IMR-90 (cell line): ENCODE measurements at regions not wholly inside any gene's neighbourhood (a gene's known extent, or its start where the extent isn't known, plus 50 kb on each side); places are given as distances from the start of the nearest gene placed in this dataset.

ENCODE experiments used
- ATAC-seq: fragments of 200-7000 bp; cut with Tn5 transposase; 2 replicates; pipeline ENCODE4 v1.9.1; 2020; ENCODE audit warnings: low read depth, mild to moderate bottlenecking, moderate library complexity
- BruUV-seq: library from RNA; stranded (reverse); fragments of 400-500 nt; replicated peaks from 2 replicates; lab custom pipeline; 2021; lab: Mats Ljungman, UMichigan
- CTCF ChIA-PET: fragments of 300-600 bp; formaldehyde crosslinking; extraction: SDS; loops from one replicate; lab custom pipeline; 2021; ENCODE audit warnings: antibody characterized with exemption; lab: Yijun Ruan, JAX
- POLR2A ChIA-PET: fragments of 300-600 bp; sonication (Branson Sonifier 250); formaldehyde crosslinking; loops from one replicate; lab custom pipeline; 2022; ENCODE audit warnings: antibody characterized with exemption; ENCODE audit not compliant: unreplicated experiment; lab: Charles Lee
- DNase-seq: peaks from one replicate; pipeline ENCODE4 v3.0.0; 2013
- H2AFZ ChIP-seq: replicated peaks from 2 replicates; pipeline ENCODE3; 2013; ENCODE audit warnings: low read length, mild to moderate bottlenecking; ENCODE audit not compliant: poor library complexity
- H2AK5ac ChIP-seq: 2 replicates; pipeline ENCODE4 v1.6.1; 2013; ENCODE audit warnings: low read depth, low read length, inconsistent platforms
- H2AK9ac ChIP-seq: replicated peaks from 2 replicates; pipeline ENCODE3; 2013; ENCODE audit warnings: mild to moderate bottlenecking, low read depth, low read length, moderate library complexity; ENCODE audit not compliant: poor library complexity
- H2BK120ac ChIP-seq: 2 replicates; pipeline ENCODE4 v1.6.1; 2013; ENCODE audit warnings: low read depth, low read length, inconsistent platforms
- H2BK15ac ChIP-seq: 3 replicates; pipeline ENCODE4 v1.6.1; 2013; ENCODE audit warnings: low read depth, low read length, inconsistent platforms
- H2BK20ac ChIP-seq: 2 replicates; pipeline ENCODE4 v1.6.1; 2013; ENCODE audit warnings: low read depth, mild to moderate bottlenecking, inconsistent platforms, low read length, moderate library complexity
- H2BK5ac ChIP-seq: 2 replicates; pipeline ENCODE4 v1.6.1; 2013; ENCODE audit warnings: mild to moderate bottlenecking, low read depth, low read length, inconsistent platforms; ENCODE audit not compliant: poor library complexity, severe bottlenecking
- H3K14ac ChIP-seq: replicated peaks from 2 replicates; pipeline ENCODE4 v1.6.1; 2013; ENCODE audit warnings: low read depth, low read length, inconsistent platforms
- H3K18ac ChIP-seq: 2 replicates; pipeline ENCODE4 v1.6.1; 2013; ENCODE audit warnings: low read depth, low read length, control low read depth
- H3K23ac ChIP-seq: 2 replicates; pipeline ENCODE4 v1.6.1; 2013; ENCODE audit warnings: low read depth, low read length, inconsistent platforms
- H3K27ac ChIP-seq: 2 replicates; pipeline ENCODE4 v1.5.1; 2013; ENCODE audit warnings: mild to moderate bottlenecking, control low read depth, low read length; ENCODE audit not compliant: insufficient read depth
- H3K27me3 ChIP-seq: 2 replicates; pipeline ENCODE4 v1.6.1; 2013; ENCODE audit warnings: low read length; ENCODE audit not compliant: control insufficient read depth, insufficient read depth
- H3K36me3 ChIP-seq: 2 replicates; pipeline ENCODE4 v1.6.1; 2013; ENCODE audit warnings: low read length, mixed read lengths; ENCODE audit not compliant: control insufficient read depth, insufficient read depth
- H3K4ac ChIP-seq: 2 replicates; pipeline ENCODE4 v1.6.1; 2013; ENCODE audit warnings: low read depth, low read length, inconsistent platforms
- H3K4me1 ChIP-seq: 2 replicates; pipeline ENCODE4 v1.6.1; 2013; ENCODE audit warnings: low read length, mixed read lengths; ENCODE audit not compliant: control insufficient read depth, insufficient read depth
- H3K4me2 ChIP-seq: 2 replicates; pipeline ENCODE4 v1.6.1; 2013; ENCODE audit warnings: low read depth, mild to moderate bottlenecking, control low read depth, low read length, moderate library complexity
- H3K4me3 ChIP-seq: 2 replicates; pipeline ENCODE4 v1.5.1; 2013; ENCODE audit warnings: low read depth, mild to moderate bottlenecking, control low read depth, low read length, moderate library complexity; ENCODE audit not compliant: insufficient read depth
- H3K56ac ChIP-seq: 2 replicates; pipeline ENCODE4 v1.6.1; 2013; ENCODE audit warnings: low read length, inconsistent platforms; ENCODE audit not compliant: insufficient read depth; ENCODE audit errors: extremely low read depth
- H3K79me1 ChIP-seq, 2 experiments: 2 replicates each; pipeline ENCODE4 v1.6.1; 2013; ENCODE audit warnings: low read length in 2 of 2, inconsistent platforms in 1 of 2, low read depth in 1 of 2
- H3K9ac ChIP-seq: 2 replicates; pipeline ENCODE4 v1.6.1; 2013; ENCODE audit warnings: low read depth, low read length, control low read depth
- H3K9me1 ChIP-seq: 2 replicates; pipeline ENCODE4 v1.6.1; 2013; ENCODE audit warnings: low read length, inconsistent platforms; ENCODE audit not compliant: insufficient read depth
- H3K9me3 ChIP-seq: 2 replicates; pipeline ENCODE4 v1.6.1; 2013; ENCODE audit warnings: low read length; ENCODE audit not compliant: control insufficient read depth, insufficient read depth
- H4K20me1 ChIP-seq: 2 replicates; pipeline ENCODE4 v1.6.1; 2013; ENCODE audit warnings: low read length, inconsistent platforms; ENCODE audit not compliant: insufficient read depth
- H4K5ac ChIP-seq: 2 replicates; pipeline ENCODE4 v1.6.1; 2013; ENCODE audit warnings: mild to moderate bottlenecking, low read depth, low read length, control low read depth
- H4K8ac ChIP-seq, 2 experiments: 2 replicates each; pipeline ENCODE4 v1.6.1; 2013; ENCODE audit warnings: low read depth in 2 of 2, low read length in 2 of 2, control low read depth in 1 of 2, inconsistent platforms in 1 of 2
- H4K91ac ChIP-seq: 2 replicates; pipeline ENCODE4 v1.6.1; 2013; ENCODE audit warnings: low read depth, low read length, inconsistent platforms; ENCODE audit not compliant: insufficient read depth
- CHD1 ChIP-seq: IDR thresholded peaks from 2 replicates; pipeline ENCODE4 v1.6.1; 2012; ENCODE audit warnings: low read depth, low read length, improper control_type of control experiment
- CTCF ChIP-seq: conservative IDR thresholded peaks from 2 replicates; pipeline ENCODE4 v1.5.1; 2012; ENCODE audit warnings: mild to moderate bottlenecking, low read depth, low read length, improper control_type of control experiment
- FOS ChIP-seq: fragments of 150-350 bp; IDR thresholded peaks from 2 replicates; pipeline ENCODE4 v1.6.1; 2016; ENCODE audit warnings: low read depth, low read length
- MAFK ChIP-seq: IDR thresholded peaks from 2 replicates; pipeline ENCODE4 v1.6.1; 2012; ENCODE audit warnings: low read depth, low read length, improper control_type of control experiment
- MAZ ChIP-seq: IDR thresholded peaks from 2 replicates; pipeline ENCODE4 v1.6.1; 2012; ENCODE audit warnings: low read depth, mild to moderate bottlenecking, low read length, improper control_type of control experiment, moderate library complexity, borderline replicate concordance
- WGBS, 2 experiments: methylation state at CpG; one replicate each; pipeline versions ENCODE4 v1.1.5 to v1.1.7; 2013; ENCODE audit warnings: missing lambda C conversion rate in 2 of 2; ENCODE audit not compliant: insufficient read length in 1 of 2; ENCODE audit errors: extremely low coverage in 2 of 2; 5-methylcytosine and 5-hydroxymethylcytosine counted together
- dilution Hi-C: fragments of 300-500 bp; cut with HindIII; formaldehyde crosslinking; loops from one replicate; pipeline ENCODE4 v1.14.3; 2018; ENCODE audit warnings: low sequenced_read_pairs; ENCODE audit not compliant: unreplicated experiment
- in situ Hi-C: fragments of 300-500 bp; cut with MboI; formaldehyde crosslinking; loops from 3 replicates; pipeline ENCODE4 v1.14.3; 2019; ENCODE audit warnings: low sequenced_read_pairs, inconsistent platforms, mixed read lengths
- intact Hi-C: fragments of 100-400 bp; cut with micrococcal nuclease; formaldehyde crosslinking; loops from 2 replicates; pipeline ENCODE4 v1.10.0; 2022

- peaks cover 13 to 58% of the 10 kb centered on the region in 2 experiments for H3K79me1 ChIP-seq
- H3K9ac ChIP-seq, result no peak overlapping the region
- no peak overlapping the region for H4K5ac ChIP-seq
- no peak overlapping the region for H3K14ac ChIP-seq
- no peak overlapping the region for H3K27ac ChIP-seq
- ChIA-PET POLR2A (no interaction called here), CTCF (no interaction called here)
- no peak overlapping the region for H2AK5ac ChIP-seq
- H4K91ac ChIP-seq, result no peak overlapping the region
- H2BK120ac ChIP-seq, result no peak overlapping the region
- no peak overlapping the region for H4K8ac ChIP-seq
- no TSS peak for BruUV-seq
- H3K9me3 ChIP-seq, result peaks cover 9% of the 10 kb centered on the region
- dilution Hi-C loops, result no loop called here
- H4K20me1 ChIP-seq, result no peaks in the 10 kb centered on the region
- DNase-seq (no peak), ATAC-seq (no peak)
- no peak overlapping the region for H3K23ac ChIP-seq
- TF ChIP-seq FOS (no peak), CHD1 (no peak), MAFK (no peak), CTCF (no peak), MAZ (no peak)
- H3K4me1 ChIP-seq, result no peaks in the 10 kb centered on the region
- no peak overlapping the region for H2AFZ ChIP-seq
- no peak overlapping the region for H3K4me2 ChIP-seq
- H3K27me3 ChIP-seq, result no peaks in the 10 kb centered on the region
- in situ Hi-C loops, result no loop called here
- H3K4ac ChIP-seq, result no peak overlapping the region
- intact Hi-C loops, result no loop called here
- H3K4me3 ChIP-seq, result no peak overlapping the region
- H2AK9ac ChIP-seq, result no peak overlapping the region
- H3K18ac ChIP-seq, result no peak overlapping the region
- no peak overlapping the region for H2BK20ac ChIP-seq
- 57% methylated on average over 3 of the region's 12 CpGs; no CpG with 5 or more reads in 1 of the 2 experiments for WGBS, 2 experiments
- H2BK15ac ChIP-seq, result no peak overlapping the region
- no peak overlapping the region for H2BK5ac ChIP-seq
- peaks cover 4% of the 10 kb centered on the region; the same call in 1 of the 2 replicates for H3K9me1 ChIP-seq
- no peak overlapping the region for H3K56ac ChIP-seq
- peaks cover 5% of the 10 kb centered on the region; the same call in 1 of the 2 replicates for H3K36me3 ChIP-seq
Observed at GRCh38 chr17:77295241-77295853, 154.6 kb downstream of the SEC14L1 start.
